ENCODE measurements at regions not wholly inside any gene's neighbourhood (a gene's known extent, or its start where the extent isn't known, plus 50 kb on each side); places are given as distances from the start of the nearest gene placed in this dataset.

GRCh38 chr12:115506822-115507559 lies 770.5 kb downstream of the MED13L start:
- TF ChIP-seq CTCF (IDR thresholded peaks at IDR 0.05; ENCODE audit: extremely low read depth, missing control alignments) = no peak
- no peak for DNase-seq (ENCODE audit: low spot score)

GRCh38 chr12:115504306-115505290 lies 772.9 kb downstream of the MED13L start:
- DNase-seq (ENCODE audit: low spot score) = peak; percentile 57
- TF ChIP-seq CTCF (IDR thresholded peaks at IDR 0.05; ENCODE audit: extremely low read depth, missing control alignments) = no peak

GRCh38 chr12:115500872-115501271 lies 776.6 kb downstream of the MED13L start:
- DNase-seq (ENCODE audit: low spot score) = no peak
- TF ChIP-seq CTCF (IDR thresholded peaks at IDR 0.05; ENCODE audit: extremely low read depth, missing control alignments) = no peak

GRCh38 chr12:115495300-115495699 lies 782.2 kb downstream of the MED13L start:
- DNase-seq (ENCODE audit: low spot score) = no peak
- no peak for TF ChIP-seq CTCF (IDR thresholded peaks at IDR 0.05; ENCODE audit: extremely low read depth, missing control alignments)

- TF ChIP-seq CTCF (IDR thresholded peaks at IDR 0.05; ENCODE audit: extremely low read depth, missing control alignments) = no peak
- no peak for DNase-seq (ENCODE audit: low spot score)
These were observed 784.9 kb downstream of the MED13L start for GRCh38 chr12:115492553-115492952.

DNA sequence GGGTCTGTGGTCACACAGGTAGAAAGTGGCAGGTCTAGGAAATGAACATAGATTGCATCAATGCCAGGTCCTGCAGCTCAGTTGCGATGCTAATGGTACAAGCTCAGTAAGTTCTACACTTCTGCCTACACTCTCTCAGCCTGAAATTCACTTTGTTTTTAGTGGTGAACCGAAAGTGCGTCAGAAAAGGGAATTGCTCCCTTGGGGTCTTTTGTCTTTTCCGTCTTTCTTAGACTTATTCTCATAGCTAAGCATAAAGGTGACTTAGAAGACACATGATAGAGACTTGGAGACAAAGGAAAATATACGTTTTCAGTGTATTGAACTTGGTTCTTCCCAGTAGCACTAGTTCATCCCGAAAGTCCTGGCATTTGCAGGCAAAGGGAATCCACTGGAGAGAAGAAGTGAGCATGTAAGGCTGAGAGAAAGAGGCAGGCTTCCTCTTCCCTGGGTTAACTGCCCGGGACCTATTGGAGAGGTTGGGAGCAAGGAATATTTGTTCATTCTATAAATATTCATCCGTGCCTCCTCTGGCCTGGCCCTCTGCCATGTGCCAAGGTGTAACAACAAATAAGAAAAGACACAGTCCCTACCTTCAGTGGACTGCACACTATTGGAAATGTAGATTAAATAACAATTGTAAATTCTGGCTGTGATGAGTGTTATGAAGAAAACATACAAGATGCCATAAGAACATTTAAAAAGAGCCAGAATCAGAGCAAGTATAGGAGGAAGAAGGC lies 785.8 kb downstream of the MED13L start:
- TF ChIP-seq CTCF (IDR thresholded peaks at IDR 0.05; ENCODE audit: extremely low read depth, missing control alignments) = no peak

More for the DNA sequence above, 785.8 kb downstream of the MED13L start:
- no peak for DNase-seq (ENCODE audit: low spot score)

Data from GM20000 (cell line).